OCI-M1 (cell line): ENCODE measurements at regions not wholly inside any gene's neighbourhood (a gene's known extent, or its start where the extent isn't known, plus 50 kb on each side); places are given as distances from the start of the nearest gene placed in this dataset.
"Not testable (repeated sequence)": the region's sequence is repeated elsewhere in the genome, so short reads cannot be mapped to it uniquely, and the experiment has no call there.

Experiments
- DNase-seq: peaks from one replicate; lab custom pipeline; 2025; lab: John Stamatoyannopoulos, UW

GRCh38 chr2:234797566-234798250 lies 154.1 kb upstream of the SH3BP4 start:
- DNase-seq = no peak

- no peak for DNase-seq
Measured at GRCh38 chr2:234796045-234796591, 155.7 kb upstream of the SH3BP4 start.

GRCh38 chr2:234795272-234795920 lies 156.4 kb upstream of the SH3BP4 start:
- no peak for DNase-seq

- DNase-seq = no peak
Measured at GRCh38 chr2:234794866-234795265, 157.0 kb upstream of the SH3BP4 start.

GRCh38 chr2:234793212-234793785 lies 158.5 kb upstream of the SH3BP4 start:
- no peak for DNase-seq

- DNase-seq = no peak
Measured at GRCh38 chr2:234792621-234793022, 159.2 kb upstream of the SH3BP4 start.

- not testable (repeated sequence) for DNase-seq
Measured at GRCh38 chr2:234792096-234792495, 159.7 kb upstream of the SH3BP4 start.

- DNase-seq = no peak
Measured at GRCh38 chr2:234790380-234790779, 161.4 kb upstream of the SH3BP4 start.

- no peak for DNase-seq
Measured at GRCh38 chr2:234789556-234790325, 162.1 kb upstream of the SH3BP4 start.

- no peak for DNase-seq
Measured at GRCh38 chr2:234788841-234789240, 163.0 kb upstream of the SH3BP4 start.

GRCh38 chr2:234788381-234788780 lies 163.4 kb upstream of the SH3BP4 start:
- DNase-seq = no peak

- no peak for DNase-seq
Measured at GRCh38 chr2:234787114-234787513, 164.7 kb upstream of the SH3BP4 start.

- no peak for DNase-seq
Measured at GRCh38 chr2:234773764-234774409, 177.9 kb upstream of the SH3BP4 start.

- no peak for DNase-seq
Measured at GRCh38 chr2:234773129-234773528, 178.7 kb upstream of the SH3BP4 start.

GRCh38 chr2:234772733-234773060 lies 179.1 kb upstream of the SH3BP4 start:
- DNase-seq = no peak

GRCh38 chr2:234771980-234772732 lies 179.7 kb upstream of the SH3BP4 start:
- DNase-seq = no peak

- DNase-seq = no peak
Measured at GRCh38 chr2:234771176-234771575, 180.6 kb upstream of the SH3BP4 start.

GRCh38 chr2:234770715-234771141 lies 181.1 kb upstream of the SH3BP4 start:
- DNase-seq = no peak

- no peak for DNase-seq
Measured at GRCh38 chr2:234770031-234770506, 181.7 kb upstream of the SH3BP4 start.

- DNase-seq = no peak
Measured at GRCh38 chr2:234768608-234769196, 183.1 kb upstream of the SH3BP4 start.

GRCh38 chr2:234765279-234765678 lies 186.5 kb upstream of the SH3BP4 start:
- no peak for DNase-seq
